ENCODE measurements at regions not wholly inside any gene's neighbourhood (a gene's known extent, or its start where the extent isn't known, plus 50 kb on each side); places are given as distances from the start of the nearest gene placed in this dataset.
A peak's percentile ranks its signal among the peaks of the same experiment; 100 is the strongest.

GRCh38 chr1:218957971-218958370 is 215.7 kb upstream of the LYPLAL1 start:
- DNase-seq (ENCODE audit: low read depth in 1 of 2, low spot score in 1 of 2), result peak; percentile 5 to 70
- in situ Hi-C loops (cut with HindIII; ENCODE audit: low pct_unique_long_range_greater_than_20kb, low sequenced_read_pairs), result no loop called here
- no peak for TF ChIP-seq JUND (IDR thresholded peaks at IDR 0.05; ENCODE audit: low read depth)

GRCh38 chr1:218959784-218960183 is 213.9 kb upstream of the LYPLAL1 start:
- no peak for TF ChIP-seq JUND (IDR thresholded peaks at IDR 0.05; ENCODE audit: low read depth)
- in situ Hi-C loops (cut with HindIII; ENCODE audit: low pct_unique_long_range_greater_than_20kb, low sequenced_read_pairs), result no loop called here
- no peak for DNase-seq (ENCODE audit: low read depth in 1 of 2, low spot score in 1 of 2)

GRCh38 chr1:218964471-218965185 is 209.1 kb upstream of the LYPLAL1 start:
- no peak for TF ChIP-seq JUND (IDR thresholded peaks at IDR 0.05; ENCODE audit: low read depth)
- DNase-seq (ENCODE audit: low read depth in 1 of 2, low spot score in 1 of 2), result no peak
- in situ Hi-C loops (cut with HindIII; ENCODE audit: low pct_unique_long_range_greater_than_20kb, low sequenced_read_pairs), result no loop called here

GRCh38 chr1:218965821-218966220 is 207.9 kb upstream of the LYPLAL1 start:
- in situ Hi-C loops (cut with HindIII; ENCODE audit: low pct_unique_long_range_greater_than_20kb, low sequenced_read_pairs), result no loop called here
- no peak for TF ChIP-seq JUND (IDR thresholded peaks at IDR 0.05; ENCODE audit: low read depth)
- no peak for DNase-seq (ENCODE audit: low read depth in 1 of 2, low spot score in 1 of 2)

GRCh38 chr1:218967254-218967653 is 206.4 kb upstream of the LYPLAL1 start:
- TF ChIP-seq JUND (IDR thresholded peaks at IDR 0.05; ENCODE audit: low read depth), result no peak
- DNase-seq (ENCODE audit: low read depth in 1 of 2, low spot score in 1 of 2), result no peak
- in situ Hi-C loops (cut with HindIII; ENCODE audit: low pct_unique_long_range_greater_than_20kb, low sequenced_read_pairs), result no loop called here

- no peak for DNase-seq (ENCODE audit: low read depth in 1 of 2, low spot score in 1 of 2)
- in situ Hi-C loops (cut with HindIII; ENCODE audit: low pct_unique_long_range_greater_than_20kb, low sequenced_read_pairs), result no loop called here
- no peak for TF ChIP-seq JUND (IDR thresholded peaks at IDR 0.05; ENCODE audit: low read depth)
These were observed 205.8 kb upstream of the LYPLAL1 start for GRCh38 chr1:218967836-218968235.

GRCh38 chr1:218969006-218969405 is 204.7 kb upstream of the LYPLAL1 start:
- TF ChIP-seq JUND (IDR thresholded peaks at IDR 0.05; ENCODE audit: low read depth), result no peak
- in situ Hi-C loops (cut with HindIII; ENCODE audit: low pct_unique_long_range_greater_than_20kb, low sequenced_read_pairs), result no loop called here
- no peak for DNase-seq (ENCODE audit: low read depth in 1 of 2, low spot score in 1 of 2)

GRCh38 chr1:218970397-218970990 is 203.2 kb upstream of the LYPLAL1 start:
- TF ChIP-seq JUND (IDR thresholded peaks at IDR 0.05; ENCODE audit: low read depth), result no peak
- in situ Hi-C loops (cut with HindIII; ENCODE audit: low pct_unique_long_range_greater_than_20kb, low sequenced_read_pairs), result no loop called here
- DNase-seq (ENCODE audit: low read depth in 1 of 2, low spot score in 1 of 2), result no peak

GRCh38 chr1:218971156-218971555 is 202.5 kb upstream of the LYPLAL1 start:
- DNase-seq (ENCODE audit: low read depth in 1 of 2, low spot score in 1 of 2), result no peak
- no peak for TF ChIP-seq JUND (IDR thresholded peaks at IDR 0.05; ENCODE audit: low read depth)
- in situ Hi-C loops (cut with HindIII; ENCODE audit: low pct_unique_long_range_greater_than_20kb, low sequenced_read_pairs), result no loop called here

- in situ Hi-C loops (cut with HindIII; ENCODE audit: low pct_unique_long_range_greater_than_20kb, low sequenced_read_pairs), result no loop called here
- TF ChIP-seq JUND (IDR thresholded peaks at IDR 0.05; ENCODE audit: low read depth), result no peak
These were observed 192.8 kb upstream of the LYPLAL1 start for GRCh38 chr1:218980881-218981280.

GRCh38 chr1:218982482-218982881 is 191.2 kb upstream of the LYPLAL1 start:
- no peak for TF ChIP-seq JUND (IDR thresholded peaks at IDR 0.05; ENCODE audit: low read depth)
- no peak for DNase-seq (ENCODE audit: low read depth in 1 of 2, low spot score in 1 of 2)
- in situ Hi-C loops (cut with HindIII; ENCODE audit: low pct_unique_long_range_greater_than_20kb, low sequenced_read_pairs), result no loop called here

More at GRCh38 chr1:218980881-218981280, 192.8 kb upstream of the LYPLAL1 start:
- no peak for DNase-seq (ENCODE audit: low read depth in 1 of 2, low spot score in 1 of 2)

GRCh38 chr1:218983433-218983832 is 190.2 kb upstream of the LYPLAL1 start:
- no peak for TF ChIP-seq JUND (IDR thresholded peaks at IDR 0.05; ENCODE audit: low read depth)
- DNase-seq (ENCODE audit: low read depth in 1 of 2, low spot score in 1 of 2), result no peak
- in situ Hi-C loops (cut with HindIII; ENCODE audit: low pct_unique_long_range_greater_than_20kb, low sequenced_read_pairs), result no loop called here

GRCh38 chr1:218983848-218984247 is 189.8 kb upstream of the LYPLAL1 start:
- no peak for TF ChIP-seq JUND (IDR thresholded peaks at IDR 0.05; ENCODE audit: low read depth)
- in situ Hi-C loops (cut with HindIII; ENCODE audit: low pct_unique_long_range_greater_than_20kb, low sequenced_read_pairs), result no loop called here
- DNase-seq (ENCODE audit: low read depth in 1 of 2, low spot score in 1 of 2), result no peak
